Hepatocyte (in vitro differentiated cells): ENCODE measurements at regions not wholly inside any gene's neighbourhood (a gene's known extent, or its start where the extent isn't known, plus 50 kb on each side); places are given as distances from the start of the nearest gene placed in this dataset.

Source experiments
- CTCF ChIP-seq: fragments of 200-600 bp; sonication (generic); IDR thresholded peaks from 2 replicates; pipeline ENCODE4 v1.5.1; 2016; ENCODE audit warnings: antibody characterized with exemption, mild to moderate bottlenecking; ENCODE audit not compliant: poor library complexity
- EZH2 ChIP-seq: fragments of 200-600 bp; sonication (generic); IDR thresholded peaks from 2 replicates; pipeline ENCODE4 v1.6.1; 2016; ENCODE audit warnings: antibody characterized with exemption, mild to moderate bottlenecking, borderline replicate concordance

DNA sequence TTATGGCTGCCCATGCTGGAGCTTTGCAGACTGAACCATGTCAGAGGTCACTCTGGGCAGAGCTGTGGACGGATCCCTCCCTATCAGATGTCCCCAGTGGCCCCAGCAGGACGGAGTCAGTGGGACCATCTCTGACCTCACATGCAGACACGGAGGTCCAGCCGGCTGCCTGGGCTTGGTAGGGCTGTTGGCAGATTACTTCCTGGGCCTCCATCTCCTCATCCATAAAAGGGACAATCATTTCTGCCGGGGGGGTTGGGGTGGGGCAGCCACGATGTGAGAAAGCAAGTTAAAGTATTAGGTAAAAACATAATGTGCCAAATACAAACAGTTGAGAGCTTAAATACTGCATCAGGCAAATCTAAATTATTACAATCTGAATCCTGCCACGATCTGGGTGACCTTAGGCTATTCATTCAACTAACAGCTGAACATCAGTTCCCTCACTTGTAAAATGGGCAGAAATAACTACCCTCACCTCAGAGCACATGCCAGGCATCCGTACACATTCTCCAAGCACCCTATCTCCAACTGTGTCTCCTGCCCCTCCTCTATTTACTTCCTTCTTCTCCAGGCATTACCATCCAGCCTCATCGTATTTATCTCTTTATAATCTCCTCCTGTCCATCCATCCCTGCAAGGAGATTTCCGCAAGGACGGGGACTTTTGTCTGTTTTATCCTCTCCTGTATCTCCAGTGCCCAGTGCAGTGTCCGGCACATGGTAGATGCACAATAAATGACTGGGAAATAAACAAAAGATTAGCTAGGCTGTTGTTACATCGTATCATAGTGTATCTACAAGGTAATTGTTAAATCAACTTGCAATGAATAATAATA, 192.3 kb upstream of the FOXF1 start:
- TF ChIP-seq CTCF (no peak), EZH2 (no peak)
